ENCODE measurements at regions not wholly inside any gene's neighbourhood (a gene's known extent, or its start where the extent isn't known, plus 50 kb on each side); places are given as distances from the start of the nearest gene placed in this dataset.

GRCh38 chr1:95752515-95753381 lies 518.7 kb downstream of the RWDD3 start:
- Mint-ChIP-seq H3K36me3 (no peaks in the 10 kb centered on the region), H3K27ac (no peak overlapping the region), H3K27me3 (ENCODE audit: low read depth in 3 of 3) (peaks cover 0 to 3% (median 0%) of the 10 kb centered on the region in 3 donors), H3K4me1 (no peaks in the 10 kb centered on the region), H3K4me3 (no peak overlapping the region), H3K9me3 (peaks cover 11 to 26% (median 21%) of the 10 kb centered on the region in 7 donors)
- Histone ChIP-seq H3K4me2 (replicated peaks; ENCODE audit: extremely low read depth, low read length, poor library complexity, severe bottlenecking) (no peak overlapping the region), H3K4me3 (replicated peaks in 1 of 3; ENCODE audit: low read depth in 2 of 3, low read length in 3 of 3) (no peak overlapping the region), H2AFZ (ENCODE audit: insufficient read depth, low read depth, low read length, poor library complexity, severe bottlenecking) (no peak overlapping the region), H3K36me3 (replicated peaks in 1 of 2; ENCODE audit: control insufficient read depth in 1 of 2, insufficient read depth in 2 of 2, low read length in 2 of 2) (no peaks in the 10 kb centered on the region), H4K20me1 (ENCODE audit: insufficient read depth, low read length) (no peaks in the 10 kb centered on the region), H3K27ac (ENCODE audit: low read depth in 1 of 2, low read length in 2 of 2) (no peak overlapping the region), H3K9me3 (replicated peaks in 1 of 2; ENCODE audit: control insufficient read depth in 1 of 2, insufficient read depth in 1 of 2, low read length in 2 of 2) (peaks cover 33 to 48% of the 10 kb centered on the region in 2 donors), H3K4me1 (ENCODE audit: control insufficient read depth in 1 of 2, insufficient read depth in 2 of 2, low read length in 2 of 2) (no peaks in the 10 kb centered on the region), H3K9ac (ENCODE audit: insufficient read depth, low read length, poor library complexity, severe bottlenecking) (no peak overlapping the region), H3K27me3 (ENCODE audit: control insufficient read depth in 2 of 2, insufficient read depth in 2 of 2, low read length in 2 of 2) (no peaks in the 10 kb centered on the region), H3K79me2 (ENCODE audit: insufficient read depth, low read length) (no peaks in the 10 kb centered on the region)
- TF ChIP-seq, protein P1, sequence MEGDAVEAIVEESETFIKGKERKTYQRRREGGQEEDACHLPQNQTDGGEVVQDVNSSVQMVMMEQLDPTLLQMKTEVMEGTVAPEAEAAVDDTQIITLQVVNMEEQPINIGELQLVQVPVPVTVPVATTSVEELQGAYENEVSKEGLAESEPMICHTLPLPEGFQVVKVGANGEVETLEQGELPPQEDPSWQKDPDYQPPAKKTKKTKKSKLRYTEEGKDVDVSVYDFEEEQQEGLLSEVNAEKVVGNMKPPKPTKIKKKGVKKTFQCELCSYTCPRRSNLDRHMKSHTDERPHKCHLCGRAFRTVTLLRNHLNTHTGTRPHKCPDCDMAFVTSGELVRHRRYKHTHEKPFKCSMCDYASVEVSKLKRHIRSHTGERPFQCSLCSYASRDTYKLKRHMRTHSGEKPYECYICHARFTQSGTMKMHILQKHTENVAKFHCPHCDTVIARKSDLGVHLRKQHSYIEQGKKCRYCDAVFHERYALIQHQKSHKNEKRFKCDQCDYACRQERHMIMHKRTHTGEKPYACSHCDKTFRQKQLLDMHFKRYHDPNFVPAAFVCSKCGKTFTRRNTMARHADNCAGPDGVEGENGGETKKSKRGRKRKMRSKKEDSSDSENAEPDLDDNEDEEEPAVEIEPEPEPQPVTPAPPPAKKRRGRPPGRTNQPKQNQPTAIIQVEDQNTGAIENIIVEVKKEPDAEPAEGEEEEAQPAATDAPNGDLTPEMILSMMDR (IDR thresholded peaks at IDR 0.05): no peak
- DNase-seq: no peak
- WGBS (ENCODE audit: insufficient coverage): 94% methylated on average over 26 of the region's 26 CpGs
- intact Hi-C loops (cut with micrococcal nuclease): no loop called here

DNA sequence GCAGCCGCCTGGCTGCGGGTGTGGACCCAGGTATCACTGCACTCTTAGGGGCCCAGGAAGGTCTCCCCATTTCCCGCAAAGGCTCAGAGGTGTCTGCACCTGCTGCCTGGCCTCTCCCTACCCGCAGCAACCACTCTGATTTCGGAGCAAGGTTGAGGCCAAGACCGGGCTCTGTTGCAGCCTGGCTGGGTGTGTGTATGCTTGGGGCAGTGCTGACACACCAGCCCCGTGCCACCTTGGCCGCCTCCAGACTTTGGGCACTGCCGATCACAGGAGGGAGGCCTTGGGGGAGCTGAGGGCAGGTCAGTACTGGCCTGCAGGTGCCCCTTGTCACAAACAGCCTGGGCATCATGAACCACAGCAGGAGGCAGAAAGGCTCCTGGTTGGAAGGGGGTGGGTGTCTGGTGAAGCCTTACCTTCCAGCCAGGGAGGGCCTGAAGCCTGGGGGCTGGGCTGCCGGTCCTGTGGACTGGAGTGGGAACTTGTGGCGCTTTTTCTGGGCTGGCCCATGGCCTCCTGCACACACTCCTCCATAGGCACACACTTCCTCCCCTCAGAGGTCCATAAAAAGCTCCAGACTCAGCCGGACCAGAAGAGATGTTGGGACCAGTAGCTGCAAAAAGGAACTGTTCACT lies 519.5 kb downstream of the RWDD3 start:
- H3K27ac Mint-ChIP-seq: no peak overlapping the region
- H2AFZ ChIP-seq (ENCODE audit: insufficient read depth, low read depth, low read length, poor library complexity, severe bottlenecking): no peak overlapping the region
- H3K27ac ChIP-seq (ENCODE audit: low read depth in 1 of 2, low read length in 2 of 2): no peak overlapping the region
- no peaks in the 10 kb centered on the region for H4K20me1 ChIP-seq (ENCODE audit: insufficient read depth, low read length)
- no peak overlapping the region for H3K4me2 ChIP-seq (replicated peaks; ENCODE audit: extremely low read depth, low read length, poor library complexity, severe bottlenecking)
- peaks cover 0 to 3% (median 0%) of the 10 kb centered on the region in 3 donors for H3K27me3 Mint-ChIP-seq (ENCODE audit: low read depth in 3 of 3)
- no peaks in the 10 kb centered on the region for H3K27me3 ChIP-seq (ENCODE audit: control insufficient read depth in 2 of 2, insufficient read depth in 2 of 2, low read length in 2 of 2)
- peaks cover 33 to 48% of the 10 kb centered on the region in 2 donors for H3K9me3 ChIP-seq (replicated peaks in 1 of 2; ENCODE audit: control insufficient read depth in 1 of 2, insufficient read depth in 1 of 2, low read length in 2 of 2)
- H3K36me3 ChIP-seq (replicated peaks in 1 of 2; ENCODE audit: control insufficient read depth in 1 of 2, insufficient read depth in 2 of 2, low read length in 2 of 2): no peaks in the 10 kb centered on the region
- H3K9me3 Mint-ChIP-seq: peaks cover 11 to 26% (median 21%) of the 10 kb centered on the region in 7 donors
- no peak overlapping the region for H3K4me3 ChIP-seq (replicated peaks in 1 of 3; ENCODE audit: low read depth in 2 of 3, low read length in 3 of 3)
- no peak overlapping the region for H3K4me3 Mint-ChIP-seq
- H3K4me1 Mint-ChIP-seq: no peaks in the 10 kb centered on the region
- TF ChIP-seq, protein P1 (IDR thresholded peaks at IDR 0.05): no peak
- intact Hi-C loops (cut with micrococcal nuclease): no loop called here
- no peaks in the 10 kb centered on the region for H3K4me1 ChIP-seq (ENCODE audit: control insufficient read depth in 1 of 2, insufficient read depth in 2 of 2, low read length in 2 of 2)
- no peak overlapping the region for H3K9ac ChIP-seq (ENCODE audit: insufficient read depth, low read length, poor library complexity, severe bottlenecking)
- WGBS (ENCODE audit: insufficient coverage): 94% methylated on average over 9 of the region's 12 CpGs
- no peak for DNase-seq
- no peaks in the 10 kb centered on the region for H3K79me2 ChIP-seq (ENCODE audit: insufficient read depth, low read length)
- H3K36me3 Mint-ChIP-seq: no peaks in the 10 kb centered on the region

Measured in CD14-positive monocyte (primary cell).